Astrocyte of the hippocampus (primary cell): ENCODE measurements at regions not wholly inside any gene's neighbourhood (a gene's known extent, or its start where the extent isn't known, plus 50 kb on each side); places are given as distances from the start of the nearest gene placed in this dataset.
A peak's percentile ranks its signal among the peaks of the same experiment; 100 is the strongest.
"Not testable (repeated sequence)": the region's sequence is repeated elsewhere in the genome, so short reads cannot be mapped to it uniquely, and the experiment has no call there.

Source experiments
- DNase-seq: peaks from one replicate; pipeline ENCODE4 v3.0.0; 2011; ENCODE audit warnings: low read depth, low spot score

DNA sequence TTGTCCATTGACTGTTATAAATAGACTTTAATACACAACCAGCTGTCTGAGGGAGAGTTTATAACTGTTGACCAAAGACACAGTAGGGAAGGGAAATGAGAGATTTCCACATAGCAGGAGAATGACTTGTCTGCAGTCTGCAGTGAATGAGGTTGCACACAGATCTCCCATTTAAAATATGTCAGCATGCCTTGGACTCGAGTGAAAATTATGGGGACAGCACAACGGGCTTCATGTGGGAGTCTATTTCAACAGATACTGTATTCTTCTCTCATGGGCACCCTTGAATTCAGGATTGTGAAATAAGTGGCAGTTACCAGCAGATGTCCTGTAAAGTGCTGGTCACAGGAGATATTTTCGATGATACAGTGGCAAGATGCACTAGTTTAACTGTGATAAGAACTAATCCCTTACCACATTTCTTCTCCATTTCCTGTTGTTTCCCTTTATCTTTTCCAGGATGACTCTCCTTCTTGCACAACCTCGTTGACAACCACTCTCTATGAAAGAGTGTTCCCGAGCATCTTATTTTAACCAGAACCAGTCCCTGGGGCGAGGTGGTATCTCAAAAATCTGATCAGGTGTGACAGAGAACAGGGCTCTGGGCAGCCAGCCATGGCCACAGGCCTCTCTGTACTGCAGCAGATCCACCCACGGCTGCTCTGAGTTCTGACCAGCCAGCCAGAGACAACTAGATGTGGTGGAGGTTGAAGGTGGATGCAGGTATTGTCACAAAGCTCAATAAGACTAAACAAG lies 51.5 kb upstream of the MAP3K1 start:
- peak; percentile 24 for DNase-seq

GRCh38 chr5:56763182-56763581 lies 52.2 kb upstream of the MAP3K1 start:
- DNase-seq, result no peak

- DNase-seq, result no peak
Measured at GRCh38 chr5:56761151-56761885, 54.0 kb upstream of the MAP3K1 start.

DNA sequence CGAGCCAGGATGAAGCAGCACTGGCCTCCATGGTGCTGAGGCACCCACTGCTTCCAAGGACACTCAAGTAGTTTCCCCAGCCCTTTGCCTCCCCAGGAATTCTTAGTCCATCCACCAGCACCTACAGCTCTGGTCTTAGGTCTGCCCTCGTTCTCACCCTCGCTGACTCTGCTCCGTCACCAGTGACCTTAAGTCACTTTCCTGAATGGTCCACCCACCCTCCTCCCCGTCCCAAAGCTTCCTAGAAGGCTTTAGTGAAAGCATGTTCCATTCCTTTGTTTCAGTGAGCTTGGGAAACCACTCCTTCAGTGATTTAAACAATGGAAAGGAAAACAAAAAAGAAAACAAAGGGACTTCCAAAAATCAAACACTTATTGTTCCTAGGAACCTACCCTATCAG lies 54.6 kb upstream of the MAP3K1 start:
- DNase-seq, result no peak

- no peak for DNase-seq
Measured at GRCh38 chr5:56759521-56760216, 55.7 kb upstream of the MAP3K1 start.

DNA sequence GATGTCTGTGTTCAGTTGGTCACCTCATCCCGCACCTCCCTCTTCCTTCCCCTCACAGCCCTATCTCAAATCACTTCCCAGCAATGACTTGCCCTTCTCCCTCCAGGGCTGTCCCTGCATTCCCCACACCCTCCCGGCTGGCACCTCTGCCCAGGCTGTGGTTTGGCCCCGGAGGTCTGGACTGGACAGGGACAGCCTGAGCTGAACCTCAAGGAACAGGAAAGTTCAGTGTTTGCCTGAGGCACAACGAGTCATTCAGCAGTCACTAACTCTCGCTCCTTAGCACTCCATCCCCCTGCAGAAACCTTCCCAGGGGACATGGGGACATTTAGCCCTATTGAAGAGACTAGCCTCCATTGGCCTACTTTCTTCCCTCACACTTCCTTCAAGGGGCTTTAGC lies 58.3 kb upstream of the MAP3K1 start:
- peak; percentile 43 for DNase-seq

DNA sequence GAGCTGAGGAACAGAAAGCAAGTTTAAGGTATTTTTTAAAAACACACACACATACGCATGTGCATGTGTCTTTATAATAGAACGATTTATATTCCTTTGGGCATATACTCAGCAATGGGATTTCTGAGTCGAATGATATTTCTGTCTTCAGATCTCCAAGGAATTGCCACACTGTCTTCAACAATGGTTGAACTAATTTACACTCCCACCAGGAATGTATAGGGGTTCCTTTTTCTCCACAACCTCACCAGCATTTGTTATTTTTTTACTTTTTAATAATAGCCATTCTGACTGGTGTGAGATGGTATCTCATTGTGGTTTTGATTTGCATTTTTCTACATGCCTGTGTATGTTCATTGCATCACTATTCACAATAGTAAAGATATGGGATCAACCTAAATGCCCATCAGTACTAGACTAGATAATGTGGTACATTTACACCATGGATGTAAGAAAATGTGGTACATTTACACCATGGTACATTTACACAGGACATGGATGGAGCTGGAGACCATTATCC lies 60.3 kb upstream of the MAP3K1 start:
- DNase-seq, result no peak

GRCh38 chr5:56753588-56753987 lies 61.8 kb upstream of the MAP3K1 start:
- DNase-seq, result not testable (repeated sequence)

DNA sequence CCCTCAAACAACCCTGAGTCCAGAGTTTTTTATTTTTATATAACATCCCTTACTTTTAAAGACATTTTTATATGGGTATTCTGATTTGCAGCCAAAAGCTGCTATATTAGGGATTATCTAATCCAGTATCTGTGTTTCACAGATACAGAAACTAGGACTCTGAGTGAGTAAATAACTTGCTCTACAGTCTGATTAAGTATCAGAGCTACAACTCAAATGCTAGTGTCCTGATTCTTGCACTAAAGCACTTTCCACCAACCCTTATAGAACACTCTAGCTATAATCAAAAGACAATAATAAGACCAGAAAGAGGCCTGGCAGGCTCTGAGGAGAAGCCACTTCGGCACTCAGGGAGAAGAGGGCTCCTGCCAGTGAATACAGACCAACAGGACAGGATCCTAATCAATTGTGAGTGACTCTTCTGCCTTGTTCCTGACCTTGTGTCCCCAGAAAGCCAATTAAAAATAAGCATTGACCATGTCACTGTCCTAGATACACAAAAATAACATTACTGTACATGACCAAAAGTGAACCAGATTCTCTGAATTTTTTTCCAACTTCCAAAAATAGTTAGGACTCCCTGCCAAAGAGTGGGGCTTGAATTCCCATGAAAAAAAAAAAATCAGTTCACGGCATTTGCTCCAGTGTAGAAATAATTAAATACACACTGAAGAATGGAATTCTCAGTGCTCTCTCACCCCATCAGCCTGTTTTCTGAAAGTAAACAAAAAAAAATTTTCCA lies 63.6 kb upstream of the MAP3K1 start:
- DNase-seq, result no peak

GRCh38 chr5:56749842-56750241 lies 65.5 kb upstream of the MAP3K1 start:
- no peak for DNase-seq

GRCh38 chr5:56746553-56747339 lies 68.6 kb upstream of the MAP3K1 start:
- no peak for DNase-seq

DNA sequence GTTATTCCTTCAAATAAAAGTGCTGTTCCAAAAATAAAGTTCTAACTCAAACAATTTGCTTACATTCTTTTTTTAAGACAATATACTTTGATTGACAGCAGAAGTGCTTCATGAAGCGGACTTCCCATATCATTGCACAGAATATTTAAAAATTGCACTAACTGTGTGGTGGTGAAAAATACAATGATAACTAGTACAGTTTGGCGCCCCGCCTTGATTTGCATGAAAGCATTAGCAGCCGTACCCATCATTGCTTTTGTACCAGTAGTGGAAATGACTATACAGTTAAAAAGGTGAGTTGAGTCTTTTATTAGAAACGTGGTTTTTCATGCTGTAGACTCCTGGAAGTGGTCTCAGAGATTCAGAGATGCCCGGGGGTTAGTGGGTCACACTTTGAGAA lies 69.5 kb upstream of the MAP3K1 start:
- no peak for DNase-seq

DNA sequence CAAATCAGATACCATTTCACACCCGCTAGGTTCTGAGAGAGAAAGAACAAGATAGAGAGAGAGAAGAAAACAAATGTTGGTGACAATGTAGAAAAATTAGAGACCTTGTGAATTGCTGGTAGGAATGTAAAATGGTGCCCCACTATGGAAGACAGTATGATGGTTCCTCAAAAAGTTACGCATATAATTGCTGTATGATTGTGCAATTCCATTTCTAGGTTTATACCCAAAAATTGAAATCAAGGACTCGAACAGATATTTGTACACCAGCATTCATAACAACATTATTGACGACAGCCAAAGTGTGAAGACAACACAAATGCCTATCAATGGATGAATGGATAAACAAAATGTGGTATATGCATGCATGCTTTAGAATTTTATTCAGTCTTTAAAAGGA lies 74.5 kb upstream of the MAP3K1 start:
- no peak for DNase-seq

- DNase-seq, result no peak
Measured at GRCh38 chr5:56739990-56740389, 75.4 kb upstream of the MAP3K1 start.

- DNase-seq, result no peak
Measured at GRCh38 chr5:56737951-56738606, 77.3 kb upstream of the MAP3K1 start.

- no peak for DNase-seq
Measured at GRCh38 chr5:56737002-56737621, 78.2 kb upstream of the MAP3K1 start.

DNA sequence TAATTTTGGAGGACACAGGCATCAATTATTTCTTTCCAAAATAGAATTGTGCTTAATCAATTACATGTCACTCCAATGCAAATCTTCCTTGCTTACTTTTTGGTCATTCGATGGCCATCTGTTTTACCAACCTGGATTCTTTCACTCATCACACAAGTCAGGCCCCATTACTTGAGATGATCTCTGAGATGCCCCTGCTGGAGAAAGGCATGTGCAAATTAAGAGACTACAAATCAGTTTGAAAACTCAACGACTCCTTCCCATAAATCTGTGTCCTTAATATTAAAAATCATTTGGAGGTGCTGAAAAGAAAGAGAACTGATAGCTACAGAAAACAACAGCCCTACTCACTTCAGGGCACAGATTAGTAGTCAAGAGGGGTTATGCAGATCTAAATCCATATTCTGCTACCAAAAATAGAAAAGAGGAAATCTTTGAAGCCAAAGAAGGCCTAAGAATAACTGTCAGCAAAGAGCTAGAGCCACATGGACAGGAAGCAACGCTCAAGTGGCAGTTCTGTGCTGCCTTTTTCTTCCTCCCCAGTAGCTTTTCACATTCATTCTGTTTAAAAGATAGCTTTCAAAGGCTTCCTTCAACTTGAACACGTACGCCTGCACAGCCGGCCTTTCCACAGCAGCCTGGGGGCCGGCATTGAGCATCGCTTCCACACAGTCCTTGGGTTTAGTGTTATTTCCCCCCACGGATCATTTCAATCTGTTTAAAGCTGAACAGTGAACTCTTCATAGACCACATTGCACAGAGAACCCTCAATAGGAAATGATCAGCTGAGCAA lies 79.3 kb upstream of the MAP3K1 start:
- DNase-seq, result no peak

GRCh38 chr5:56734091-56734694 lies 81.2 kb upstream of the MAP3K1 start:
- DNase-seq, result peak; percentile 50

- no peak for DNase-seq
Measured at GRCh38 chr5:56733580-56733979, 81.8 kb upstream of the MAP3K1 start.
